IMR-90 (cell line): ENCODE measurements at regions not wholly inside any gene's neighbourhood (a gene's known extent, or its start where the extent isn't known, plus 50 kb on each side); places are given as distances from the start of the nearest gene placed in this dataset.

ENCODE experiments used
- BHLHE40 ChIP-seq: fragments of 150-350 bp; IDR thresholded peaks from 2 replicates; pipeline ENCODE4 v1.6.1; 2016; ENCODE audit warnings: mild to moderate bottlenecking, low read depth, low read length
- CEBPB ChIP-seq: IDR thresholded peaks from 2 replicates; pipeline ENCODE4 v1.6.1; 2012; ENCODE audit warnings: low read depth, low read length, improper control_type of control experiment
- CHD1 ChIP-seq: IDR thresholded peaks from 2 replicates; pipeline ENCODE4 v1.6.1; 2012; ENCODE audit warnings: low read depth, low read length, improper control_type of control experiment
- CTCF ChIP-seq: conservative IDR thresholded peaks from 2 replicates; pipeline ENCODE4 v1.5.1; 2012; ENCODE audit warnings: mild to moderate bottlenecking, low read depth, low read length, improper control_type of control experiment
- MAFK ChIP-seq: IDR thresholded peaks from 2 replicates; pipeline ENCODE4 v1.6.1; 2012; ENCODE audit warnings: low read depth, low read length, improper control_type of control experiment
- MAZ ChIP-seq: IDR thresholded peaks from 2 replicates; pipeline ENCODE4 v1.6.1; 2012; ENCODE audit warnings: low read depth, mild to moderate bottlenecking, low read length, improper control_type of control experiment, moderate library complexity, borderline replicate concordance
- MXI1 ChIP-seq: IDR thresholded peaks from 2 replicates; pipeline ENCODE4 v1.6.1; 2012; ENCODE audit warnings: low read depth, mild to moderate bottlenecking, low read length, moderate library complexity, borderline replicate concordance
- POLR2A ChIP-seq: IDR thresholded peaks from 2 replicates; pipeline ENCODE4 v1.6.1; 2012; ENCODE audit warnings: mild to moderate bottlenecking, low read depth, low read length
- RAD21 ChIP-seq: IDR thresholded peaks from 2 replicates; pipeline ENCODE4 v1.6.1; 2012; ENCODE audit warnings: low read length, improper control_type of control experiment
- RCOR1 ChIP-seq: IDR thresholded peaks from 2 replicates; pipeline ENCODE4 v1.6.1; 2012; ENCODE audit warnings: mild to moderate bottlenecking, low read length, improper control_type of control experiment; ENCODE audit not compliant: insufficient replicate concordance
- RFX5 ChIP-seq: IDR thresholded peaks from 2 replicates; pipeline ENCODE4 v1.8.0; 2012; ENCODE audit warnings: low read depth, mild to moderate bottlenecking, low read length, moderate library complexity
- SMC3 ChIP-seq: fragments of 150-350 bp; IDR thresholded peaks from 2 replicates; pipeline ENCODE4 v1.6.1; 2016; ENCODE audit warnings: low read depth, mild to moderate bottlenecking, antibody characterized with exemption, low read length, moderate library complexity
- USF2 ChIP-seq: fragments of 150-350 bp; IDR thresholded peaks from 2 replicates; pipeline ENCODE4 v1.6.1; 2017; ENCODE audit warnings: mild to moderate bottlenecking, antibody characterized with exemption, low read length, low read depth

- TF ChIP-seq SMC3, result no peak
- TF ChIP-seq CTCF, result no peak
- TF ChIP-seq CHD1, result no peak
- TF ChIP-seq BHLHE40, result no peak
- no peak for TF ChIP-seq RFX5
- no peak for TF ChIP-seq POLR2A
- no peak for TF ChIP-seq RCOR1
- no peak for TF ChIP-seq MAFK
- TF ChIP-seq MAZ, result no peak
- no peak for TF ChIP-seq USF2
- TF ChIP-seq CEBPB, result no peak
- no peak for TF ChIP-seq MXI1
- TF ChIP-seq RAD21, result no peak
Observed at GRCh38 chr1:68594851-68595250, 98.0 kb upstream of the DEPDC1 start.
